ENCODE measurements at regions not wholly inside any gene's neighbourhood (a gene's known extent, or its start where the extent isn't known, plus 50 kb on each side); places are given as distances from the start of the nearest gene placed in this dataset.

DNA sequence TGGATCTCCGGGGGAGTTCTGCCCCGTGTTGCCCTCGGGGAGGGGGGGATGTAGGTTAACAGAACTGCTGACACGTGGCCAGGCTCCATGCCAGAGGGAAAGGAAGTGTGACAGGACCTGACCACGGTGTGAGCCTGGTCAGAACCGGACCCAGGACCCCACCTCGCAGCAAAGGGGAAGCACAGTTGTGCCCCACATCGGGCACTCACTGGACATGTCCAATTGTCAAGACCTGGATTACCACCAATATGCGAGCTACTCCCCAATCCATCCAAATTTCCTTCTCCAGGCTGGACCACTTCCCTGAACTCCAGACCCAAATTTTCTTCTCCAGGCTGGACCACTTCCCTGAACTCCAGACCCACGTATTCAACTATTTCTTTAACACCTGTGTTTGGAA lies 78.8 kb upstream of the PIWIL1 start:
- no peak for DNase-seq (ENCODE audit: low read depth)

DNA sequence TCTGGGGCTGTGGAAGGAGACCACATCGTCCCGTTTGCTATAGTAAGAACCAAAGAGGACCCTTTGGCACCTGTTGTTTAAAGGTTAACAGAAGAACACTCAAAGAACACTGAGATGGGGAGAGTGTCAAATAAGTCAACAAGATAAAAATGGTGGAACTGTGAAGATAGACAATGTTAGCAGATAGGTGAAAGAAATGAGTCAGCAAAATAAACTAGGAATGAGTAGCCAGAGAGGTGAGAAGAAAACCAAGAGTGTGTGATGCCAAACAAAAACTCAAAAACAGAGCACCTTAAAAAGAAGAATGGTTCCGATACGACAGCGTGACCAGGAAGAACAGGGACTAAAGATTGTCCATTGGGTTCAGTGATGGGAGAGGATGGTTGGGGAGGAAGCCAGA lies 74.7 kb upstream of the PIWIL1 start:
- no peak for DNase-seq (ENCODE audit: low read depth)

DNA sequence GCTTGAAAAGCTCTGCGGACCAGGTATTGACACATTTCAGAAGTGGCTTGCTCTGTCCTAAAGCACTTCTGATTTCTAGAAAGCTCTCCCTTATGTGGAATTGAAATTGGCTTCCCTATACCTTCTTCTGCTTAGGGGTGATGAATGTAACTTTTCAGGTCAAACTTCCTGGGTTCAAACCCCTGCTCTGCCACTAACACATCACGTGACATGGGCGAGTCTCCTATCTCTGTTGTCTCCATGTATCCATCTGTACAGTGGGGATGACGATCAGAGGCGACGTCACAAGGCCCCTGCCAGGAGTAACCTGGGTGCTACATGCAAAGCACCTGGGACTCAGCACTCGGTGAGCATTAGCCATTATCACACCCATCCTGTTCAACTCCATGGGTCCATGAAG lies 73.7 kb upstream of the PIWIL1 start:
- DNase-seq (ENCODE audit: low read depth), result no peak

DNA sequence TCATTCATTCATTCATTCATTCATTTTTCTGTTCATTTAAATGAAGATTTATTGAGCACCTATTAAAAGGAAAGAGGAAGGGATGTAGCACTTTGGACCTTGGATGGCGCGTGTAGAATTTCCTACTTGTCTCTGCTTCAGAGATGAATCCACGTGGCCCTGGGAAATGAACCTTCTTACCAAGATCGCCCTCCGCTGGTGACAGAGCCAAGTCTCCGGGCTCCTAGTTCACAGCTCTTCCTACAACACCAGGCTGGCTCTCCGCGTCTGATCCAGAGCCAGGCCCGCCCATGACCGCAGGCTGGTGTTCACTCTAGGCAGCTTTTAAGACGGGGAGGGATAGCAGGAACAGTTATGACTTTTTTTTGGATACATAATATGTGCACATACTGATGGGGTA lies 70.9 kb upstream of the PIWIL1 start:
- no peak for DNase-seq (ENCODE audit: low read depth)

DNA sequence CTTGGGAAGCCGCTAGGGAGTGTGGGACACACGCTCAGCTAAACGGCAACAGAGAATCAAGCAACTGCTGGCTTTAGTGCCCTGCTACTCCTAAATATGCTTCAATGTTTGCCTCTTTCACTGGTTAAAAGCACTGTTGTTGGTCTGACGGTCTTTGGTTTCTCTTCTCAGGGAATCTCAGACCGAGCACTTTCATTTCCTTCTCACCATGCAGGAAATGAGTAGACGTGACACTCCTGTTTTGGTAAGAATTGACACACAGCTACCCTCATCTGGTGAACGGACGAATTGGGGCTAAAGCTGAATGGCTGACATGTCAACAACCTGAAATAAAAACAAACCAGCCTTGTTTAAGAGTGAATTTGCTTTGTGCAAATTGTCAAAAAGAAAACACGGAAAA lies 57.5 kb upstream of the PIWIL1 start:
- no peak for DNase-seq (ENCODE audit: low read depth)

DNA sequence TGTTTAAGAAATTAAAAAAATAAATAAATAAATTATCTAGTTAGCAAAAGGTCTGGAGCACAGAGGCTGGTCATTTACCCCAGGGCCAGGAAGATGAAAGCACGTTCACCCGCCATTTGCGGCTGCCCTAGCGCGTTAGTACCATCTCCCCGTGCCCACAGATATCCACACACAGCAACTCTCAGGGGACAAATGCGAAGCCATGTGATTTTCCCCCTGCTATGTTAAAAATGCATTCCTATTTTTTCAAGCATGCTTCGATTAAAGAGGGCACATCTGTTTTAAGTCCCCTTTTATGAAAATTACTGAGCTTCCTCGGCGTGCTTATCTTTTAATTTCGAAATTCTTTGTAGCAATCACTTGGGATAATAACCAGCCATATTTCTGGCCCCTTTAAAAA lies 56.9 kb upstream of the PIWIL1 start:
- DNase-seq (ENCODE audit: low read depth), result no peak

DNA sequence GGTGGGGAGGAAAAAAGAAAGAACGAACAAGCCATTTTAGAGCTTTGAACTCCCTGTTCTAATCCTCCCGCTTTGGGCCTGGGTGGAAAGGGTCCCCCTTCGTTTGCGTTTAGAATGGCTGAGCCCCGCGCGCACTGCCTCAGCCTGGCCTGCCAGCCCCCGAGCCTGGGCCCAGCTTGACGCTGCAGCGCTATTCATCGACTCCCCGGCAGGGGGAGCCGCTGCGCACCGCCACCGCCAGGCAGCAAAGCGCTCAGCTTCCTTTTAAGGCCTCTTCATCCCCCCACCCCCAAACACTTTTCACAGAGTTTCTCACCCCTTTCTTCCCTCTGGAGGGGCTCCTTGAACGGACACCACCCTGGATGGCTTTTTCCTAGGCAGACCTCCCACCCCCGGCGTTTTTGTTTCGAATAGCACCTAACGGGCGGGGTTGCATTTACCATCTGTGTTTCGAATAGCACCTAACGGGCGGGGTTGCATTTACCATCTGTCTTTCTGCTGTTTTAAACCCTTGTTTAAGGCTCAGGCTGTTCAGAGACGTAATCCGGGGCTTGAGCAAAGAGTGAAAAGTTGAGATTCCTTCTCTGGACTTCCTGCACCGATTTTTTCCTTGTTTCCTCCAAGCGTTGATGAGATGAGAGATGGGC lies 56.4 kb upstream of the PIWIL1 start:
- peak; percentile 1 for DNase-seq (ENCODE audit: low read depth)

DNA sequence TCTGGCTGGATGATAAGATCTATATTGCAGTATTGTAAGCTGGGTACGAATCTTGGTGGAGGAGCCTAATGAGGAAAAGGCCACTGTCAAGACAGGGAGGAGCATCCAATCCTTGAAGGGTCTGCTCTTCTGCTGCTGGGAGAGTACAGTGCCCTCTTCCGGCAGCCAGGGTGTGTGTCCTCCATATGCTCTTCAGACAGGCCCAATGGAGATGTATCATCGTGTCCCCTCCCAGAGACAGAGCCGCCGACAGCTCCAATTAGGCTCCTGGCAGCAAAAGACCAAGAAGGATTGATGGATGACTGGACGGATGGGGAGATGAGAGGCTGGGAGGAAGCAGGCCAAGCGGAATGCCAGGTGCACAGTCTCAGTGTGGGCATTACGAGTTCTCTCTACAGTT lies 51.6 kb upstream of the PIWIL1 start:
- DNase-seq (ENCODE audit: low read depth), result no peak

DNA sequence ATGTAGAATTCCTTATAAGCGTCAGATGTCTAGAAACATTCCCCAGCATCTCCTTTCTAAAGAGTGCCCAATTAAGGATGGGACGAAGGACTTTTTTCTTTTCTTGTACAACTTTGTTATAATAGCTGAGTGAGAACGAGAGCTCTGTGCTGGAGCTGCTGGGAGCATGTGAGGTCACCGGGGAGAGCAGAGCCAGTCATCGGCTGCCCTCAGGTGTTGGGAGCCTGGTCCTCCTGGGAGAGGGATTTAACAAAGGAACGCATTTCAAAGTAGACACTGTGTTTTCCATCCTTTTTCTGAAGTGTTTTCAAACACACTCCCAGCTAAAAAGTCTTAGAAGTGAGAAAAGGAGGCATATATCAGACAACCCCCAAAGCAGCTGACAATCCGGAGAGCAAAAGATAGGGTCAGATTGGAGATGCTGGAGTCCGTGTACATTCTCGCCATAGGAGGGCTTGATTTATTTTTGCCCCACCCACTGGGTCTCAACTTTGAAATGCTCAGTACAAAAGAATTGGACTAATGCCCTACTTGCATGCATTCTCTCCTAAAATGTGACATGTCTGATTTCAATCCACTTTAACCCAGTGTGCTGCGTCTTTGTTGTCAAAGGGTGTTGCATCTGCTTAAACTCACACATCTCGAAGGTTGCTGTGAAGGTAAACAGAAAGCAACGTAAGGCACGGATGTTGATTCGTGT lies 50.8 kb upstream of the PIWIL1 start:
- DNase-seq (ENCODE audit: low read depth), result no peak

Data from stimulated activated CD8-positive, alpha-beta memory T cell treated with anti-CD3 and anti-CD28 coated beads, Interleukin-7, amount 100 ng/mL, for 24 hours (primary cell).